ENCODE measurements at regions not wholly inside any gene's neighbourhood (a gene's known extent, or its start where the extent isn't known, plus 50 kb on each side); places are given as distances from the start of the nearest gene placed in this dataset.

- H3K27me3 Mint-ChIP-seq: no peaks in the 10 kb centered on the region
- H3K36me3 Mint-ChIP-seq (ENCODE audit: low read depth): no peaks in the 10 kb centered on the region
- no peaks in the 10 kb centered on the region for H3K4me1 Mint-ChIP-seq
Observed at GRCh38 chr13:104799152-104799551, 1732.9 kb upstream of the SLC10A2 start.

GRCh38 chr13:104798486-104798885 lies 1732.3 kb upstream of the SLC10A2 start:
- Mint-ChIP-seq H3K4me3 (no peak overlapping the region), H3K4me1 (no peaks in the 10 kb centered on the region), H3K36me3 (ENCODE audit: low read depth) (no peaks in the 10 kb centered on the region), H3K27ac (no peak overlapping the region), H3K9me3 (no peaks in the 10 kb centered on the region), H3K27me3 (no peaks in the 10 kb centered on the region)
- ChIA-PET CTCF (no interaction called here), POLR2A (no interaction called here)
- DNase-seq: no peak

More at GRCh38 chr13:104799152-104799551, 1732.9 kb upstream of the SLC10A2 start:
- ChIA-PET CTCF (no interaction called here), POLR2A (no interaction called here)
- no peak for DNase-seq
- Mint-ChIP-seq H3K27ac (no peak overlapping the region), H3K9me3 (no peaks in the 10 kb centered on the region), H3K4me3 (no peak overlapping the region)

- no peak overlapping the region for H3K4me3 Mint-ChIP-seq
- no peaks in the 10 kb centered on the region for H3K9me3 Mint-ChIP-seq
- H3K27ac Mint-ChIP-seq: no peak overlapping the region
- ChIA-PET POLR2A (no interaction called here), CTCF (no interaction called here)
- DNase-seq: no peak
- no peaks in the 10 kb centered on the region for H3K36me3 Mint-ChIP-seq (ENCODE audit: low read depth)
- no peaks in the 10 kb centered on the region for H3K27me3 Mint-ChIP-seq
- no peaks in the 10 kb centered on the region for H3K4me1 Mint-ChIP-seq
Observed at GRCh38 chr13:104796581-104796980, 1730.4 kb upstream of the SLC10A2 start.

- H3K9me3 Mint-ChIP-seq: no peaks in the 10 kb centered on the region
- ChIA-PET POLR2A (no interaction called here), CTCF (no interaction called here)
- no peak overlapping the region for H3K4me3 Mint-ChIP-seq
- H3K36me3 Mint-ChIP-seq (ENCODE audit: low read depth): no peaks in the 10 kb centered on the region
- H3K27me3 Mint-ChIP-seq: no peaks in the 10 kb centered on the region
- no peak for DNase-seq
- H3K4me1 Mint-ChIP-seq: no peaks in the 10 kb centered on the region
- H3K27ac Mint-ChIP-seq: no peak overlapping the region
Observed at GRCh38 chr13:104785952-104786351, 1719.7 kb upstream of the SLC10A2 start.

- ChIA-PET POLR2A (no interaction called here), CTCF (no interaction called here)
- no peaks in the 10 kb centered on the region for H3K27me3 Mint-ChIP-seq
- no peaks in the 10 kb centered on the region for H3K9me3 Mint-ChIP-seq
- no peak overlapping the region for H3K4me3 Mint-ChIP-seq
- no peak overlapping the region for H3K27ac Mint-ChIP-seq
- no peaks in the 10 kb centered on the region for H3K36me3 Mint-ChIP-seq (ENCODE audit: low read depth)
- DNase-seq: no peak
- H3K4me1 Mint-ChIP-seq: no peaks in the 10 kb centered on the region
Observed at GRCh38 chr13:104784891-104785290, 1718.7 kb upstream of the SLC10A2 start.

- no peak overlapping the region for H3K4me3 Mint-ChIP-seq
- ChIA-PET CTCF (no interaction called here), POLR2A (no interaction called here)
- H3K27me3 Mint-ChIP-seq: no peaks in the 10 kb centered on the region
- H3K4me1 Mint-ChIP-seq: no peaks in the 10 kb centered on the region
- no peaks in the 10 kb centered on the region for H3K9me3 Mint-ChIP-seq
- no peak for DNase-seq
- no peak overlapping the region for H3K27ac Mint-ChIP-seq
- no peaks in the 10 kb centered on the region for H3K36me3 Mint-ChIP-seq (ENCODE audit: low read depth)
Observed at GRCh38 chr13:104782741-104783140, 1716.5 kb upstream of the SLC10A2 start.

- Mint-ChIP-seq H3K36me3 (ENCODE audit: low read depth) (no peaks in the 10 kb centered on the region), H3K9me3 (no peaks in the 10 kb centered on the region)
Observed at GRCh38 chr13:104779311-104779993, 1713.2 kb upstream of the SLC10A2 start.

GRCh38 chr13:104773775-104774174 lies 1707.6 kb upstream of the SLC10A2 start:
- Mint-ChIP-seq H3K9me3 (no peaks in the 10 kb centered on the region), H3K27me3 (no peaks in the 10 kb centered on the region), H3K36me3 (ENCODE audit: low read depth) (no peaks in the 10 kb centered on the region), H3K27ac (no peak overlapping the region), H3K4me1 (no peaks in the 10 kb centered on the region), H3K4me3 (no peak overlapping the region)
- CTCF ChIA-PET: interaction anchor here (0.7 to 1.1 kb wide), 3 partner anchors 41 to 1085 kb away, joined by 3 read pairs; no protein-coding TSS in a partner anchor
- no peak for DNase-seq
- POLR2A ChIA-PET: no interaction called here

More at GRCh38 chr13:104779311-104779993, 1713.2 kb upstream of the SLC10A2 start:
- Mint-ChIP-seq H3K27me3 (no peaks in the 10 kb centered on the region), H3K4me1 (no peaks in the 10 kb centered on the region), H3K4me3 (no peak overlapping the region), H3K27ac (no peak overlapping the region)
- CTCF ChIA-PET: no interaction called here
- no peak for DNase-seq
- POLR2A ChIA-PET: no interaction called here

- no peaks in the 10 kb centered on the region for H3K27me3 Mint-ChIP-seq
- POLR2A ChIA-PET: no interaction called here
Observed at GRCh38 chr13:104769545-104769944, 1703.3 kb upstream of the SLC10A2 start.

GRCh38 chr13:104766319-104766718 lies 1700.1 kb upstream of the SLC10A2 start:
- H3K4me3 Mint-ChIP-seq: no peak overlapping the region
- ChIA-PET CTCF (no interaction called here), POLR2A (no interaction called here)
- no peaks in the 10 kb centered on the region for H3K36me3 Mint-ChIP-seq (ENCODE audit: low read depth)
- H3K27me3 Mint-ChIP-seq: no peaks in the 10 kb centered on the region
- no peak for DNase-seq
- H3K9me3 Mint-ChIP-seq: no peaks in the 10 kb centered on the region
- no peak overlapping the region for H3K27ac Mint-ChIP-seq
- H3K4me1 Mint-ChIP-seq: no peaks in the 10 kb centered on the region

More at GRCh38 chr13:104769545-104769944, 1703.3 kb upstream of the SLC10A2 start:
- no peak for DNase-seq
- Mint-ChIP-seq H3K36me3 (ENCODE audit: low read depth) (no peaks in the 10 kb centered on the region), H3K4me3 (no peak overlapping the region), H3K9me3 (no peaks in the 10 kb centered on the region), H3K4me1 (no peaks in the 10 kb centered on the region), H3K27ac (no peak overlapping the region)
- CTCF ChIA-PET: interaction anchor here (1.6 kb wide), 1 partner anchor 45 kb away, joined by 3 read pairs; no protein-coding TSS in a partner anchor

GRCh38 chr13:104764600-104764999 lies 1698.4 kb upstream of the SLC10A2 start:
- ChIA-PET POLR2A (no interaction called here), CTCF (no interaction called here)
- no peaks in the 10 kb centered on the region for H3K4me1 Mint-ChIP-seq
- H3K27ac Mint-ChIP-seq: no peak overlapping the region
- H3K36me3 Mint-ChIP-seq (ENCODE audit: low read depth): no peaks in the 10 kb centered on the region
- no peaks in the 10 kb centered on the region for H3K27me3 Mint-ChIP-seq
- no peaks in the 10 kb centered on the region for H3K9me3 Mint-ChIP-seq
- no peak overlapping the region for H3K4me3 Mint-ChIP-seq
- no peak for DNase-seq

- ChIA-PET POLR2A (no interaction called here), CTCF (no interaction called here)
- H3K4me3 Mint-ChIP-seq: no peak overlapping the region
- H3K36me3 Mint-ChIP-seq (ENCODE audit: low read depth): no peaks in the 10 kb centered on the region
- no peaks in the 10 kb centered on the region for H3K4me1 Mint-ChIP-seq
- no peak overlapping the region for H3K27ac Mint-ChIP-seq
- H3K9me3 Mint-ChIP-seq: no peaks in the 10 kb centered on the region
- DNase-seq: no peak
- H3K27me3 Mint-ChIP-seq: no peaks in the 10 kb centered on the region
Observed at GRCh38 chr13:104759069-104759468, 1692.9 kb upstream of the SLC10A2 start.

GRCh38 chr13:104757712-104758111 lies 1691.5 kb upstream of the SLC10A2 start:
- Mint-ChIP-seq H3K36me3 (ENCODE audit: low read depth) (no peaks in the 10 kb centered on the region), H3K4me3 (no peak overlapping the region), H3K27ac (no peak overlapping the region), H3K27me3 (no peaks in the 10 kb centered on the region), H3K9me3 (no peaks in the 10 kb centered on the region), H3K4me1 (no peaks in the 10 kb centered on the region)
- CTCF ChIA-PET: no interaction called here
- no peak for DNase-seq
- POLR2A ChIA-PET: no interaction called here

GRCh38 chr13:104750377-104750776 lies 1684.2 kb upstream of the SLC10A2 start:
- Mint-ChIP-seq H3K9me3 (no peaks in the 10 kb centered on the region), H3K4me3 (no peak overlapping the region), H3K4me1 (no peaks in the 10 kb centered on the region), H3K36me3 (ENCODE audit: low read depth) (no peaks in the 10 kb centered on the region), H3K27me3 (no peaks in the 10 kb centered on the region), H3K27ac (no peak overlapping the region)
- ChIA-PET CTCF (no interaction called here), POLR2A (no interaction called here)
- no peak for DNase-seq
